Muscle layer of duodenum (tissue), 2 donors: ENCODE measurements at regions not wholly inside any gene's neighbourhood (a gene's known extent, or its start where the extent isn't known, plus 50 kb on each side); places are given as distances from the start of the nearest gene placed in this dataset.
"Not testable (repeated sequence)": the region's sequence is repeated elsewhere in the genome, so short reads cannot be mapped to it uniquely, and the experiment has no call there.

Experiments used
- H3K27ac ChIP-seq: one replicate; pipeline ENCODE4 v1.7.0; 2013; ENCODE audit warnings: mild to moderate bottlenecking, low read length
- H3K27me3 ChIP-seq: one replicate; pipeline ENCODE4 v1.7.0; 2013; ENCODE audit warnings: low read depth, mild to moderate bottlenecking, control low read depth, low read length
- H3K36me3 ChIP-seq, 2 donors: one replicate each; pipeline ENCODE4 v1.7.0; 2013; ENCODE audit warnings: low read length in 2 of 2, control low read depth in 1 of 2, mild to moderate bottlenecking in 1 of 2; ENCODE audit not compliant: insufficient read depth in 2 of 2, control insufficient read depth in 1 of 2
- H3K4me1 ChIP-seq, 2 donors: one replicate each; pipeline ENCODE4 v1.7.0; 2013; ENCODE audit warnings: low read length in 2 of 2, mild to moderate bottlenecking in 2 of 2, control low read depth in 1 of 2, moderate library complexity in 1 of 2; ENCODE audit not compliant: insufficient read depth in 2 of 2, control insufficient read depth in 1 of 2
- H3K4me3 ChIP-seq, 2 donors: one replicate each; pipeline ENCODE4 v1.7.0; 2013; ENCODE audit warnings: low read length in 2 of 2, low read depth in 1 of 2, mild to moderate bottlenecking in 1 of 2
- H3K9me3 ChIP-seq, 2 donors: one replicate each; pipeline ENCODE4 v1.7.0; 2013; ENCODE audit warnings: low read length in 2 of 2, control low read depth in 1 of 2, mild to moderate bottlenecking in 1 of 2; ENCODE audit not compliant: control insufficient read depth in 1 of 2
- donor health status: healthy.

DNA sequence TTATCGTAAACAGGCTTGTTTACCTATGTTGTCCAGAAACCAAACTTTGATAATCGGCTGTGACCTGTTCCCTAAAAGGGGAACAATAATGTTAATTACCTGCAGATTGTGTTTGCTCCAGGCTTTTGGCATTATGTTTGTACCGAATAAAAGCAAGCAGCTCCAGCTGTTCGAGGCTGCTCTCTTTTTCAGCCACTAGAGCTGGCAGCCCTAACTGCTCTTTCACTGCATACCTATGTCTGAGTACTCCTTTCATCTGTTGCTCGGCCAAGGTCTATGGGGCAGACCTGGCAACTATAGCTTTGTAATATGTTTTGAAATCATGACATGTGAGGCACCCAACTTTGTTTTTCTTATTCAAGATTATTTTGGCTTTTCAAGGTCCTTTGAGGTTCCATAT is 77.8 kb upstream of the EHBP1 start:
- Histone ChIP-seq H3K27ac (no peak overlapping the region), H3K4me1 (no peaks in the 10 kb centered on the region), H3K4me3 (no peak overlapping the region), H3K9me3 (no peaks in the 10 kb centered on the region), H3K27me3 (no peaks in the 10 kb centered on the region), H3K36me3 (no peaks in the 10 kb centered on the region)

DNA sequence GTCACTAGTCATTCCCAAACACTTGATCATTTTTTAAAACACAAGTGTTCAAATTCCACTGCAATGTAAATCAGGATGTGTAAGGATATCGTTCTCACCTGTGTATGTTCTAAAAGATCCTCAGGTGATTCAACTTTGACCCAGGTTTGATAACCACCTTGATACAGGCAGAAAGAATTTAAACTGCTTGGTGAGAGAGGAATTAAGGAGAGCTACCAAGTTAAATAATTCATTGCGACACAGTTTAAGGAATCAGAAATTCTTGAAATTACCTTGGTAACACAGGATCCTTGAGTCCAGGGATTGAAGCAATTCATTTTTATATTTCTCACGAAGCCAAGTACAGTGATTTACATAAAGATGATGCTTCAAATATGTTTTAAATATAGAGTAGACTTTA is 80.7 kb upstream of the EHBP1 start:
- no peaks in the 10 kb centered on the region for H3K27me3 ChIP-seq
- no peak overlapping the region for H3K27ac ChIP-seq
- no peak overlapping the region for H3K4me3 ChIP-seq
- no peaks in the 10 kb centered on the region for H3K4me1 ChIP-seq
- H3K36me3 ChIP-seq = no peaks in the 10 kb centered on the region
- H3K9me3 ChIP-seq = peaks cover 0 to 2% of the 10 kb centered on the region in 2 donors

DNA sequence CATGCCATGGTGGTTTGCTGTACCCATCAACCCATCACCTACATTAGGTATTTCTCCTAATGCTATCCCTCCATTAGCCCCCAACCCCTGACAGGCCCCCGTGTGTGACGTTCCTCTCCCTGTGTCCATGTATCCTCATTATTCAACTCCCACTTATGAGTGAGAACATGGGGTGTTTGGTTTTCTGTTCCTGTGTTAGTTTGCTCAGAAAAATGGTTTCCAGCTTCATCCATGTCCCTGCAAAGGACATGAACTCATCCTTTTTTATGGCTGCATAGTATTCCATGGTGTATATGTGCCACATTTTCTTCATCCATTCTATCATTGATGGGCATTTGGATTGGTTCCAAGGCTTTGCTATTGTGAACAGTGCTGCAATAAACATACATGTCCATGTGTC is 89.0 kb upstream of the EHBP1 start:
- H3K27ac ChIP-seq, H3K27me3 ChIP-seq, H3K9me3 ChIP-seq, H3K4me3 ChIP-seq, H3K36me3 ChIP-seq, H3K4me1 ChIP-seq: not testable (repeated sequence)

DNA sequence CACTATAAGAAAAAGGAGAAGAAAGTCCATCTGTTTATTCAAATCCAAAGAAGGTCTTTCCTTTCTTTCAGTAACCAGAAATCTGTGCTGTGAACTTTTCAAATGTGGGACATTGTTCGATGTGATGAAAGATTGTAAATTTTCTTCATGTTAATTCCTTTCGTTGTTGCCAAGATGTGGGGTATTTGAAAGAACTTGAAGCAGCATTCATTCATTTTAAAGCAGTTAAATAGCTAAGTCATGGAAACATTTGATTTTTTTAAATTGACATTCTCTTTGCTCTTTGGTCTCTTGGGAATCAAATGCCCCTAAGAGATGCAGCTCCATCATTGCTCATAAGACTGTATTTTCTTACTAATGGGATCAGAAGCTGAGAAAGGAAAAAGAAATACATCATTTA is 93.7 kb upstream of the EHBP1 start:
- Histone ChIP-seq H3K4me1 (no peaks in the 10 kb centered on the region), H3K4me3 (no peak overlapping the region), H3K9me3 (peaks cover 0 to 2% of the 10 kb centered on the region in 2 donors), H3K27me3 (no peaks in the 10 kb centered on the region), H3K27ac (no peak overlapping the region), H3K36me3 (no peaks in the 10 kb centered on the region)

DNA sequence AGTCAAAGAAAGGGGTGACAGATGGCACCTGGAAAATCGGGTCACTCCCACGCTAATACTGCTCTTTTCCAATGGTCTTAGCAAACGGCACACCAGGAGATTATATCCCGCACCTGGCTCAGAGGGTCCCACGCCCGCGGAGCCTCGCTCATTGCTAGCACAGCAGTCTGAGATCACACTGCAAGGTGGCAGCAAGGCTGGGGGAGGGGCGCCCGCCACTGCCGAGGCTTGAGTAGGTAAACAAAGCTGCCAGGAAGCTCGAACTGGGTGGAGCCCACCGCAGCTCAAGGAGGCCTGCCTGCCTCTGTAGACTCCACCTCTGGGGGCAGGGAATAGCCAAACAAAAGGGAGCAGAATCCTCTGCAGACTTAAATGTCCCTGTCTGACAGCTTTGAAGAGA is 99.5 kb upstream of the TMEM17 start:
- H3K9me3 ChIP-seq, H3K27me3 ChIP-seq, H3K4me1 ChIP-seq, H3K27ac ChIP-seq, H3K36me3 ChIP-seq, H3K4me3 ChIP-seq: not testable (repeated sequence)

DNA sequence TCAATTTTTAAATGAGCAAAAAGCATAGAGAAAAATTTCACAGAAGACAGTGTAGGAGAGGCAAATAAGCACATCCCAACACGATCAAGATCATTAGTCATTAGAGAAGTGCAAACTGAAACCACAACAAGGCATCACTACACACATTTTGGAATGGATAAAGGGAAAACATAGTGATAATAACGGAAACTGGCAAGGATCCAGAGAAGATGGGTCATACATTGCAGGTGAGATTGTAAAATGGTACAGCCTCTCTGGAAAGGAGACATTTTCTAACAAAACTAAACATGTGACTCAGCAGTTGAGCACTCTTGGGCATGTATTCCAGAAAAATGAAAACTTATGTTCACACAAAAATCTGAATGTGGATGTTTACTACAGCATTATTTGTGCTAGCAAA is 98.3 kb upstream of the TMEM17 start:
- no peak overlapping the region for H3K4me3 ChIP-seq
- H3K27me3 ChIP-seq = no peaks in the 10 kb centered on the region
- no peaks in the 10 kb centered on the region for H3K9me3 ChIP-seq
- no peaks in the 10 kb centered on the region for H3K4me1 ChIP-seq
- H3K36me3 ChIP-seq = no peaks in the 10 kb centered on the region
- no peak overlapping the region for H3K27ac ChIP-seq

DNA sequence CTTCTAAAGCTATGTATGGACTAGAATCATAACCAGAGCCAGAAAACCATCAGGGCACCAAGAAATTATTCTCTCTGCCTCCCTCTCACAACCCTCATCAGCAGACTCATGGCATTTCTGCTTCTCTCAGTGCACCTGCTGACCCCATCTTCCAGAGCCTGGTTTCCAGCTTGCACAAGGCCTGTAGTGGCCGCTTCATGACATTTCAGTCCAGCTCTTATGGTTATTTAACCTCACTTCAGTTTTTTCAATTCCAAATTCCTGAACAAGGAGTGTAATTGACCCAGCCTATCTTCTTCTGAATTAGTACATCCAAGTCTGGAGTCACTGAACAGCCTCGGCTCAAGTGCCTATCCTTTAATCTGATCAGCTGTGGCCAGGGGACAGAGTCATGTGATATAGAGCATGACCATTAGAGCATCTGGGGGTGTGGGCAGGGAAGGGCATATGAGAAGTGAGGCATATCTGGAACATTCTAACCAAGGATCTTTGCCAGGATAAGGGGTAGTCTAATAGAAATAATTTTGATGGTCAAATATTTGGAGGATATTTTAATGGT is 97.2 kb upstream of the TMEM17 start:
- Histone ChIP-seq H3K27me3 (no peaks in the 10 kb centered on the region), H3K27ac (no peak overlapping the region), H3K4me1 (no peaks in the 10 kb centered on the region), H3K9me3 (no peaks in the 10 kb centered on the region), H3K4me3 (no peak overlapping the region), H3K36me3 (no peaks in the 10 kb centered on the region)

DNA sequence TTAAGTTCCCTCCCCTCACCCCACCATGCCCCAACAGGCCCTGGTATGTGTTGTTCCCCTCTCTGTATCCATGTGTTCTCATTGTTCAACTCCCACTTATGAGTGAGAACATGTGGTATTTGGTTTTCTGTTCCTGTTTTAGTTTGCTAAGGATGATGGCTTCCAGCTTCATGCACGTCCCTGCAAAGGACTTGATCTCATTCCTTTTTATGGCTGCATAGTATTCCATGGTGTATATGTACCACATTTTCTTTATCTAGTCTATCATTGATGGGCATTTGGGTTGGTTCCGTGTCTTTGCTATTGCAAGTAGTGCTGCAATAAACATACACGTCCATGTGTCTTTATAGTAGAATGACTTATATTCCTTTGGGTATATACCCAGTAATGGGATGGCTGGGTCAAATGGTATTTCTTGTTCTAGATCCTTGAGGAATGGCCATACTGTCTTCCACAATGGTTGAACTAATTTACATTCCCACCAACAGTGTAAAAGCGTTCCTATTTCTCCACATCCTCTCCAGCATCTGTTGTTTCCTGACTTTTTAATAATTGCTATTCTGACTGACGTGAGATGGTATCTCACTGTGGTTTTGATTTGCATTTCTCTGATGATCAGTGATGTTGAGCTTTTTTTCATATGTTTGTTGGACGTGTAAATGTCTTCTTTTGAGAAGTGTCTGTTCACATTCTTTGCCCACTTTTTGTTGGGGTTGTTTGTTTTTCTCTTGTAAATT is 93.8 kb upstream of the TMEM17 start:
- H3K27me3 ChIP-seq, H3K4me3 ChIP-seq, H3K36me3 ChIP-seq, H3K9me3 ChIP-seq, H3K27ac ChIP-seq, H3K4me1 ChIP-seq: not testable (repeated sequence)

DNA sequence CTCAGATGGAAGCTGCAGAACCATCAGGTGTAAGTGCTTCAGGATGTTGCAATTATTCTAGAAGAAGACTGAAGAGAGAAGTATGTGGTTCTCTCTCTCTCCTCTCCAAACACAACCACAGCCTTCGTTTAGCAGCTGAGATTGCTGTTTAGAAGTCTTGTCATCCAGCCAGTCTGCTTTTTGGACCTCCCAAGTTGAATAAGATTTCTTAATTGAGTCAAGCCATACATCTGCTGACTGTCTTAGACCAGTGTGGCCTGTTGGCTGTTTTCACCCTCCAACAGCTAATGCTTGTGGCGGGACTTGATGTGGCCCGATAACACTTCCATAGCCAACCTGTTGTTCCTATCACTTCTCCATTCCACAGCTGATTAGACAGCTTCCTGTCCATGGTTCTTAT is 91.3 kb upstream of the TMEM17 start:
- H3K9me3 ChIP-seq = no peaks in the 10 kb centered on the region
- no peak overlapping the region for H3K27ac ChIP-seq
- H3K4me1 ChIP-seq = peaks cover 0 to 3% of the 10 kb centered on the region in 2 donors
- no peak overlapping the region for H3K4me3 ChIP-seq
- H3K36me3 ChIP-seq = no peaks in the 10 kb centered on the region
- H3K27me3 ChIP-seq = no peaks in the 10 kb centered on the region

DNA sequence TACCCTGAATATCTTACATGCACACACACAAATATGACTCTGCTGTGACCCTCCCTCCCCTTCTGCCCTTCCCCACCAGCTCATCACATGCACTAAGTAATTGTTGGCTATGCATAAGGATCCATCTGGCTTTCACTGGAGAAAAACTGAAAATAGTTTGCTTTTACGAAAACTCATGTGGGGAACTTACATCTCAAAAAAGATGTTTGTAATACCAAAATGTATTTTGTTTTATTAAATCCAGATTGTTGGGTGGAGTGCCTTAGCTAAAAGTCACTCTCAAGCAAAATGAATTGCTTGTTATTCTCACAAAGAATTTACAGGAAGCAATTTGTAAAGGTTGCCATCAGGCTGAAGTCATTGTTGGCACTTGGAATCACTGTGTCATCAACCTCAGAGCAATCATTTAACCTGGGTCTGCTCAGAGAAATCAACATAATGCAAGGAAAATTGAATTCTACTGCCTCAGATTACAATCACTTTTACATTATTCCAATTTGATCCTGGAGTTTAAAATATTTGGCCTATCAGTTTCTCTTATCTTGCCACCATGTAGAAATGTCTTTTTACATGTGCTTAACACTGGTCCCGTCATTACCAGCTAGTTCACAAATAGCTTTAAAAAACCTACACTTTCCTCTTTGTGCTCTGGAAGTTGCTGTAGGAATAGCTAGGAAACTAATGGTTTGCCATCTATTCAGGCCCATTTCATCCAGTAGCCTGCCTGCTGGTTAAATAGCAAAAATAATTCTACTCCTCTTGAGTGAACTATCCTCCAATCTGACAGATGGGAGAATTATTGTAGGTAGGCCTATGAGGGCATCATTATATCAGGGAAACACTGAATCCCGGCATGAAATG is 90.3 kb upstream of the TMEM17 start:
- Histone ChIP-seq H3K4me3 (no peak overlapping the region), H3K36me3 (no peaks in the 10 kb centered on the region), H3K9me3 (no peaks in the 10 kb centered on the region), H3K27ac (no peak overlapping the region), H3K4me1 (peaks cover 0 to 3% of the 10 kb centered on the region in 2 donors), H3K27me3 (no peaks in the 10 kb centered on the region)

DNA sequence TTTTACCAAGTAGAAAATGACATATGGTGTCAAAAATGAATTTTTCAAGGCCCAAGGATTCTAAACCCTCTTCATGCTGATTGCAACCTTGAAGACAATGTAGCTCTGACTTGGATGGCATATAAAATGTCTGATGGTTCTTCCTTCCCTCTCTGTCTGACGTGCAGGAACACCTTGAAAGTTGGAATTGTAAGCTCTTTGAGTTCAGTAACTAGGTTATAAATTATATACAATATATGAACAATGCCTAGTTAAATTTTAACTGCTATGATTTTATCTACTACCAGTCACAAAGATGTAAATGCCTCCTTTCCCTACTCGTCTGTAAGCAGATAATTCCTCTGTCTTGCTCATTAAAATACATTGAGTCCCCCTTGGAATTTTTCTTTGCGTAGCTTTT is 89.5 kb upstream of the TMEM17 start:
- Histone ChIP-seq H3K27ac (no peak overlapping the region), H3K4me3 (no peak overlapping the region), H3K36me3 (no peaks in the 10 kb centered on the region), H3K4me1 (peaks cover 1 to 3% of the 10 kb centered on the region in 2 donors), H3K27me3 (no peaks in the 10 kb centered on the region), H3K9me3 (no peaks in the 10 kb centered on the region)
